Neural cell (in vitro differentiated cells): ENCODE measurements at regions not wholly inside any gene's neighbourhood (a gene's known extent, or its start where the extent isn't known, plus 50 kb on each side); places are given as distances from the start of the nearest gene placed in this dataset.

Source experiments
- CTCF ChIP-seq: fragments of 450-650 bp; IDR thresholded peaks from 2 replicates; pipeline ENCODE4 v1.5.1; 2014; ENCODE audit warnings: antibody characterized with exemption, mild to moderate bottlenecking, moderate library complexity; ENCODE audit not compliant: poor library complexity, severe bottlenecking
- EP300 ChIP-seq: fragments of 450-650 bp; conservative IDR thresholded peaks from 2 replicates; pipeline ENCODE4 v1.6.1; 2014; ENCODE audit warnings: antibody characterized with exemption, mild to moderate bottlenecking, moderate library complexity; ENCODE audit not compliant: poor library complexity, severe bottlenecking
- REST ChIP-seq: IDR thresholded peaks from 2 replicates; pipeline ENCODE4 v1.6.1; 2012; ENCODE audit warnings: borderline replicate concordance

- TF ChIP-seq REST (no peak), CTCF (no peak), EP300 (no peak)
Measured at GRCh38 chr11:119473226-119473625, 50.3 kb upstream of the THY1 start.
